ENCODE measurements at regions not wholly inside any gene's neighbourhood (a gene's known extent, or its start where the extent isn't known, plus 50 kb on each side); places are given as distances from the start of the nearest gene placed in this dataset.

DNA sequence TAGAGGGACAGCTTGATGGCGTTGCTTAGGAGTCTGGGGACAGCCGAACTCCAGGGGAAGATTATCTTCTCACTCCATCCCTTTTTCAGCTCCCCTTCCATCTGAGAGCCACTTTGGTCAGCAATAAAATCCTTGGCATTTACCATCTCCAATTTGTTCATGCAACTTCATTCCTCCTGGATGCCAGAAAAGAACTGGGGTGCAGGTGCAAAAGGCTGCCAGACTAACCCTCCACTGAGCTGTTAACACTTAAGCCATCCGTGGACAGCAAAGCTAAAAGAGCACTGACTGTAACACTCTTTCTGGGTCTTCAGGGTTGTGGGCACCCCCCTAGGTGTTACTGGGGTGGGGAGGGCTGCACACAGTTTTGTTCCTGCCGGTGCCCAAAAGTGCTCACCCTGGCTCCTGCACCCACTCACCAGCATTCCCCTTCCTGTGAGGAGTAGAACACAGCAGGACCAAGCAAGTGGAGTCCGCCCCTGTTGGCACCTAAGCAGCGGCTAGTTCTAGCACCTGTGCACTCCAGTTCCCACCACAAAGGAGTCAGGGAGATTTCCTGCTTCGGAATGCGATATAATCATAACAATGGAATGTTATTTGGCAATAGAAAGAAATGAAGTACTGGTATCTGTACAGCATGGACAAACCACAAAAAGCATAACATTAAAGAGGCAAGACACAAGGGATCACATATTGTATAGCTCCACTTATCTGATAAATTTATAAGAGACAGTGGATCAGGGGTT, 95.1 kb downstream of the NPY start:
- TF ChIP-seq, protein P1, sequence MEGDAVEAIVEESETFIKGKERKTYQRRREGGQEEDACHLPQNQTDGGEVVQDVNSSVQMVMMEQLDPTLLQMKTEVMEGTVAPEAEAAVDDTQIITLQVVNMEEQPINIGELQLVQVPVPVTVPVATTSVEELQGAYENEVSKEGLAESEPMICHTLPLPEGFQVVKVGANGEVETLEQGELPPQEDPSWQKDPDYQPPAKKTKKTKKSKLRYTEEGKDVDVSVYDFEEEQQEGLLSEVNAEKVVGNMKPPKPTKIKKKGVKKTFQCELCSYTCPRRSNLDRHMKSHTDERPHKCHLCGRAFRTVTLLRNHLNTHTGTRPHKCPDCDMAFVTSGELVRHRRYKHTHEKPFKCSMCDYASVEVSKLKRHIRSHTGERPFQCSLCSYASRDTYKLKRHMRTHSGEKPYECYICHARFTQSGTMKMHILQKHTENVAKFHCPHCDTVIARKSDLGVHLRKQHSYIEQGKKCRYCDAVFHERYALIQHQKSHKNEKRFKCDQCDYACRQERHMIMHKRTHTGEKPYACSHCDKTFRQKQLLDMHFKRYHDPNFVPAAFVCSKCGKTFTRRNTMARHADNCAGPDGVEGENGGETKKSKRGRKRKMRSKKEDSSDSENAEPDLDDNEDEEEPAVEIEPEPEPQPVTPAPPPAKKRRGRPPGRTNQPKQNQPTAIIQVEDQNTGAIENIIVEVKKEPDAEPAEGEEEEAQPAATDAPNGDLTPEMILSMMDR (IDR thresholded peaks at IDR 0.05), result no peak
- TF ChIP-seq POLR2A (IDR thresholded peaks at IDR 0.05) (no peak), POLR2AphosphoS5 (IDR thresholded peaks at IDR 0.05) (no peak), EP300 (IDR thresholded peaks at IDR 0.05) (no peak)

Measured in stomach (tissue), 4 donors.